Endodermal cell (in vitro differentiated cells): ENCODE measurements at regions not wholly inside any gene's neighbourhood (a gene's known extent, or its start where the extent isn't known, plus 50 kb on each side); places are given as distances from the start of the nearest gene placed in this dataset.

ENCODE experiments used
- DNase-seq: peaks from one replicate; pipeline ENCODE4 v3.0.0-alpha.2; 2017
- H3K27ac ChIP-seq: 2 replicates; pipeline ENCODE4 v1.5.1; 2013; ENCODE audit warnings: mild to moderate bottlenecking, low read depth, low read length, moderate library complexity
- H3K27me3 ChIP-seq: 2 replicates; pipeline ENCODE4 v1.6.1; 2013; ENCODE audit warnings: mild to moderate bottlenecking, low read length, moderate library complexity; ENCODE audit not compliant: insufficient read depth, control insufficient read depth, poor library complexity, severe bottlenecking
- H3K36me3 ChIP-seq: 2 replicates; pipeline ENCODE4 v1.7.0; 2013; ENCODE audit warnings: mild to moderate bottlenecking, low read length, moderate library complexity; ENCODE audit not compliant: control insufficient read depth, insufficient read depth
- H3K4me1 ChIP-seq: one replicate; pipeline ENCODE4 v1.7.0; 2013; ENCODE audit warnings: low read length; ENCODE audit not compliant: control insufficient read depth, insufficient read depth
- H3K4me3 ChIP-seq: 2 replicates; pipeline ENCODE4 v1.5.1; 2013; ENCODE audit warnings: mild to moderate bottlenecking, low read length, moderate library complexity
- H3K9ac ChIP-seq: 2 replicates; pipeline ENCODE4 v1.6.1; 2013; ENCODE audit warnings: mild to moderate bottlenecking, low read length, moderate library complexity; ENCODE audit not compliant: poor library complexity, severe bottlenecking; ENCODE audit errors: extremely low read depth
- H3K9me3 ChIP-seq: 2 replicates; pipeline ENCODE4 v1.6.1; 2013; ENCODE audit warnings: mild to moderate bottlenecking, low read length, moderate library complexity; ENCODE audit not compliant: control insufficient read depth
- H3K27ac Mint-ChIP-seq: 2 replicates; pipeline ENCODE4 v1.8.0; 2020; ENCODE audit warnings: mixed read lengths
- H3K27me3 Mint-ChIP-seq: 2 replicates; pipeline ENCODE4 v1.8.0; 2021; ENCODE audit warnings: mild to moderate bottlenecking, mixed read lengths; ENCODE audit not compliant: insufficient read depth
- H3K36me3 Mint-ChIP-seq: 2 replicates; pipeline ENCODE4 v1.8.0; 2020; ENCODE audit warnings: low read depth, mixed read lengths
- H3K4me1 Mint-ChIP-seq: 2 replicates; pipeline ENCODE4 v1.8.0; 2020; ENCODE audit warnings: mixed read lengths
- H3K4me3 Mint-ChIP-seq: 2 replicates; pipeline ENCODE4 v1.8.0; 2020; ENCODE audit warnings: mild to moderate bottlenecking, moderate library complexity, mixed read lengths
- H3K9me3 Mint-ChIP-seq: 2 replicates; pipeline ENCODE4 v1.8.0; 2020; ENCODE audit warnings: mild to moderate bottlenecking, mixed read lengths
- CTCF ChIP-seq: fragments of 200-600 bp; sonication (generic); conservative IDR thresholded peaks from 2 replicates; pipeline ENCODE4 v1.5.0; 2021; ENCODE audit warnings: antibody characterized with exemption, mild to moderate bottlenecking
- WGBS, 2 experiments: methylation state at CpG; one replicate each; pipeline versions ENCODE4 v1.1.5 to v1.1.7; 2013; ENCODE audit warnings: missing lambda C conversion rate in 2 of 2, mixed read lengths in 1 of 2; ENCODE audit not compliant: insufficient coverage in 1 of 2, insufficient read length in 1 of 2; 5-methylcytosine and 5-hydroxymethylcytosine counted together

GRCh38 chrY:19232276-19232994 lies 458.9 kb upstream of the HSFY2 start:
- WGBS, 2 experiments, result 61 to 67% methylated on average over 3 to 7 of the region's 9 CpGs
- no peak overlapping the region for H3K27ac Mint-ChIP-seq
- Histone ChIP-seq H3K27ac (no peak overlapping the region), H3K9me3 (no peaks in the 10 kb centered on the region), H3K9ac (no peak overlapping the region), H3K27me3 (no peaks in the 10 kb centered on the region), H3K4me1 (no peaks in the 10 kb centered on the region), H3K4me3 (no peak overlapping the region), H3K36me3 (no peaks in the 10 kb centered on the region)
- no peak overlapping the region for H3K4me3 Mint-ChIP-seq
- H3K27me3 Mint-ChIP-seq, result no peaks in the 10 kb centered on the region
- no peaks in the 10 kb centered on the region for H3K9me3 Mint-ChIP-seq
- DNase-seq, result no peak
- H3K4me1 Mint-ChIP-seq, result no peaks in the 10 kb centered on the region
- no peaks in the 10 kb centered on the region for H3K36me3 Mint-ChIP-seq
- TF ChIP-seq CTCF, result no peak

DNA sequence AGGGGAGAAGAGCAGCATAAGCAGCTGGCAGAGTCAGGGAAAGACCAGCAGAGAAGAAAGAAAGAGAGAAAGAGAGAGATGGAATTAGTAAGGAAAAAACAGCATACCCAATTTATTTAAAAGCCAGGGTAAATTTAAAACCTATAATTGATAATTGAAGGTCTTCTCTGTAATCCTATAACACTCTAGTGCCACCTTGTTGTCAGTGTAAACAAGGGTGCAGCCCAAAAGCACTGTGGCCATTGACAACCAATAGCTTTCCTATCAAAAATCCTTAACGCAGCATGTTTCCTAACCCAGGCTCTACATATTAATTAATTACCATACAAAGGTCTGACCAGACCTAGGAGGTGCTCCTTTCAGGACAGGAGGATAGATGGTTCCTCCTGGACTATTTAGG lies 447.2 kb upstream of the HSFY2 start:
- no peak for DNase-seq
- H3K9me3 ChIP-seq, result no peaks in the 10 kb centered on the region
- no peaks in the 10 kb centered on the region for H3K9me3 Mint-ChIP-seq

GRCh38 chrY:19208915-19209314 lies 435.4 kb upstream of the HSFY2 start:
- Mint-ChIP-seq H3K27ac (no peak overlapping the region), H3K4me1 (no peaks in the 10 kb centered on the region), H3K4me3 (no peak overlapping the region), H3K9me3 (no peaks in the 10 kb centered on the region), H3K27me3 (no peaks in the 10 kb centered on the region), H3K36me3 (no peaks in the 10 kb centered on the region)
- H3K27me3 ChIP-seq, result no peaks in the 10 kb centered on the region
- no peaks in the 10 kb centered on the region for H3K4me1 ChIP-seq
- H3K9ac ChIP-seq, result no peak overlapping the region
- TF ChIP-seq CTCF, result no peak
- H3K9me3 ChIP-seq, result no peaks in the 10 kb centered on the region
- no peak for DNase-seq
- H3K4me3 ChIP-seq, result no peak overlapping the region
- 100% methylated on average over 1 of the region's 2 CpGs; no CpG with 5 or more reads in 1 of the 2 experiments for WGBS, 2 experiments
- H3K36me3 ChIP-seq, result no peaks in the 10 kb centered on the region
- no peak overlapping the region for H3K27ac ChIP-seq

More for the DNA sequence above, 447.2 kb upstream of the HSFY2 start:
- H3K36me3 ChIP-seq, result no peaks in the 10 kb centered on the region
- no peaks in the 10 kb centered on the region for H3K4me1 ChIP-seq
- no peak overlapping the region for H3K27ac Mint-ChIP-seq
- H3K27me3 ChIP-seq, result no peaks in the 10 kb centered on the region
- H3K27me3 Mint-ChIP-seq, result no peaks in the 10 kb centered on the region
- H3K27ac ChIP-seq, result no peak overlapping the region
- no peak overlapping the region for H3K4me3 ChIP-seq
- no peaks in the 10 kb centered on the region for H3K4me1 Mint-ChIP-seq
- no peak overlapping the region for H3K4me3 Mint-ChIP-seq
- TF ChIP-seq CTCF, result no peak
- no peaks in the 10 kb centered on the region for H3K36me3 Mint-ChIP-seq
- 100% methylated on average over 1 of the region's 1 CpG; no CpG with 5 or more reads in 1 of the 2 experiments for WGBS, 2 experiments
- no peak overlapping the region for H3K9ac ChIP-seq
